NOMO-1 (cell line): ENCODE measurements at regions not wholly inside any gene's neighbourhood (a gene's known extent, or its start where the extent isn't known, plus 50 kb on each side); places are given as distances from the start of the nearest gene placed in this dataset.

ENCODE experiments used
- DNase-seq, 2 experiments: peaks; one replicate each; lab custom pipeline; 2025; ENCODE audit not compliant: unreplicated experiment in 2 of 2; lab: John Stamatoyannopoulos, UW

DNA sequence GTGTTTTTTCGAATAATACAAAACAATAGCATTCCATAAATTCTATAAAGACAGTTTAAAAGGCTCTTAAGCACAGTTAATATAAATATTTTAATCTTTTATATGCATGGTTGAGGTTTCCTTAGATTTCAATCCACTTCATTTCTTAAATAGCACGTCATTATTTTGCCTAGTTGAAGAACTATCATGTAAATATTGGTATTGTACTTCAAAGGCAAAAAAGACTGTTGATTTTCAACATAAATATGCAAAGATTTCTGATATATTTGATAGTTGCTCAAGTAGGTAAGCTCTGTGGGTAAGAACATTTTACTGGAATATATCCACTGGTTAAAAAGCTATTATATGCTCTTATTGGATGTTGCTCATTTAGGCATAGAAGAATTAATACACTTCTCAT lies 458.6 kb downstream of the NR2F1-AS1 start:
- DNase-seq, result no peak

DNA sequence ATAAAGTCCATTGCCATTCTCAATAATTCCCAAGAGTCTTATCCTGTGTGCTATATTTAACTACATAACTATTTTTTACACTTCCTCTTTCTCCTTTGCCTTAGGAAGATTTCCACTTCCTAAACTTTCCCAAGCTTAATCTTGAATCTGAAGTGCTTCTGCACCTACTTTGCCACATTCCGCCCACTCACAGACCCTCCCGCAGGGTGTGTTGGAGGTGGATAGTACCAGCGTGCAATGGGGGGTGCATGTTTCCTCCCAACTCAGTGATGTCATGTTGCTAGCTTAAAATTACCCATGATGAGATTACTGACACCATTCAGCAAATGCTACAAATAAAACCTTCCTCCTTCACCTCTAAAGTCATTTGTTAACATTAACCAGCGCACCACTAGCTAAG lies 460.2 kb downstream of the NR2F1-AS1 start:
- no peak for DNase-seq

DNA sequence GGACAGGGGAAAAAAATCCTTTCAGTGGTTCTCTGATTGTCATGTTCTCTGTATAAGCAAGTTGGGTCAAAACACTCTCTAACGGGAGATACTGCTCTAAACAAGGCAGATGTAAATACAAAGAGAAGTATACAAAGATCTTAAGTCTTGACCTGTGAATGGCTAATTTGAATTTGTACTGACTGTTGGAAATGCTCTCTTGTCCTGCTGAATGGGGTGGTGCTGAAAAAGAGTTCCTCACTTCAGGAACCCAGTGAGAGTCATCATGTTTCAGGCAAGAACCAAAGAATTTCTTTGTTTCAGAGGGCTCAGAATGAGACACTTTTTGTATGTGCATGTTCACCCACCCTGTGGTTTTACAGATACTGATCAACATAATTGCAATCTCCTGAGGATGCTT lies 461.0 kb downstream of the NR2F1-AS1 start:
- DNase-seq, result no peak

DNA sequence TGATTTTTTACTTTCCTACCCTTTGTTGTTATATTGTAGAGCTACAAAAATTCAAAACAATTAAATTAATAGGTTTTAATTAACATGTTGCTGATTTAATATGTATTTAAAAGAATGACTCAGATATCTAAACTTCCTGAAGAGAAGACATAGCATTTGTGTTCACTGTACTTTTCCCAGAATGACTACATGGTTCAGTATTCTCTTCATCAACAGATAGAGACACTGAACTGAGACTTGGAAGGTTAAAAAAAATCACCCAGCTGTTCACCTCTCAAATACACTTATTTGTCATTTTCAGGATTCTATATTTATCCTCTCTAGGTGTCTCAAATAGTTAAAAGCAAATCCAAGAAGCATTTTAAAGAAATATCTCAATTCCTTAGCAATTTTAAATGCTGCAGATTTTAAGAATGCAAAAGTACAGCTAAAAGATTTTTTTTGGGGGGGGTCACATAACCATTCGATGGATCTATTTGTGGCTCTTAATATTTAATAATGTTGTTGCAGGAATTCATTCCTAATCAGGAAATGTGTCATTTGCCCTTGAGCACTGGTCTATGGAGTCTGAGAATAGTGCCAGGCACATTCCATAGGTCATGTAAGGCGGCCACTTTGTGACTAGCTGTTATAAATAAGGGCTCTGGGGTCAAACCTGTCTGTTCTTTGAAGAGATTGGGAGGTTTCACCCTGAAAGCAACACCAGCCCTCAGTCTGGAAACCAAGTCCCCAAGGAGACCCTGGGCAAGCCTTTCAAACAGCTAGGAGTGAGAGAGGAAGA lies 463.1 kb downstream of the NR2F1-AS1 start:
- no peak for DNase-seq

DNA sequence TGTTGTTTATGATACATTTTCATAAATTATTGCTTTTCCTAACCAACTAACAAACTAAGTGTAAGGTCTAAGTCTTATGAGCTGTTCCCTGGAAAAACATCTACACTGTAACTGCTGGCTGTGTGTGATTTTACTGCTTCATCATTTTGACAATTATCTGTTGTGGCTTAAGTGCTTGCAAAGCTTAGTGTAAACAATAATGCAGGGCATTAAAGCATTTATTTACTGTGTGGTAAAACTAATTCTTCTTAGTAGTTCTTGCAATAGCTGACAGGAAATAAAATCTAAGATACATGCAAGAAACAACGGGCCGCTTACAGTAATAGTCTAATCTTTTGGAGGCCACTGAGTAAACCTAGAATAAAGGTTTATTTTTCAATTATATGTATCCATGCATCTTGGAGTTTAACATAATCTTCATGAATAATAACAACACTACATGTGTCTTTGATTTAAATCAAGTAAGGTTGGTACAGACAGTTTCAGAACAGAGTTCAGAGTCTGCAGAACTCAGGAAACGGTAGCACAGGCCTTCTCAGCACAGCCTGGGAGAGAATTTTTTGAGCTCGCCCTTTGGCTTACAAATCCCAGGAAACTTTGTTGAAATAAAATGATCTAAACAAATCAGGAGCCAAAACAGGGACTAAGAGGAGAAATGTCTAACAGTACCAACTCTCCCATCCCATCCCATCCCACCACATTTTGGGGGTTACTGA lies 473.1 kb downstream of the NR2F1-AS1 start:
- no peak for DNase-seq

DNA sequence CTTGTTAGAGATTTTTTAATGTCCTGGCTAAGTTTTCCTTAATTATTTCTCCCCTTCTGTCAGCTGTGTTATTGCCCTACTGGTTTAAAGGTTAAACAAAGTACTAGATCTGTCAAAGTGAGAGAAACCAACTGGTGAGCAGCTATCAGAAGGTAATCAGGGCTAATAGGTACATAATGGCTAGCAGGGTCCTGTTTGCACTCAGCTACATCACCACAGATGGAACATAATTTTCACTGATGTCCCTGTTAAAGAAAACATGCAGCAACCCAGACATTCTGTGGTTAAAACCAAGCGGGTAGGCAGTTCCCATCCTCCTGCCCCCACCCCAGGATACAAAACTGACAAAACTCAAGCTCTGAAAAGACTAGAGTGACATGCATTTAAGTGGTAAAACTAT lies 473.9 kb downstream of the NR2F1-AS1 start:
- DNase-seq, result no peak

DNA sequence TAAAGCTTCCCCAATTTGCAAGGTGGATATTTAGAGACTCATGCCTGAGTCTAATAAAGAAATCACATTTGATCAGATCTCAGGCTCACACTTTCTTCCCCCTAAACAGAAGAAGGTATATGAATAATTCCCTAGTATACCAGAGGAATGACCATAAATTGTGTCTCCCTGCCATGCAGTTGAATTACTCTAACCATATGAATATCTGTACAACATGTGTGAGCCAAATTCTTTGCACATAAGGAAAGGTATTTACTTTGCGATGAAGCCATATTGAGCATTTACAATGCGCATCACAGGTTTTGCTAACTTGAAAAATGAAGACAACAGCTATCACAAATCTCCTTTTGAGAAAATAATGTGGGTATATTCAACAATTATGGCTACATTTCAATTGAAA lies 479.4 kb downstream of the NR2F1-AS1 start:
- DNase-seq, result no peak

DNA sequence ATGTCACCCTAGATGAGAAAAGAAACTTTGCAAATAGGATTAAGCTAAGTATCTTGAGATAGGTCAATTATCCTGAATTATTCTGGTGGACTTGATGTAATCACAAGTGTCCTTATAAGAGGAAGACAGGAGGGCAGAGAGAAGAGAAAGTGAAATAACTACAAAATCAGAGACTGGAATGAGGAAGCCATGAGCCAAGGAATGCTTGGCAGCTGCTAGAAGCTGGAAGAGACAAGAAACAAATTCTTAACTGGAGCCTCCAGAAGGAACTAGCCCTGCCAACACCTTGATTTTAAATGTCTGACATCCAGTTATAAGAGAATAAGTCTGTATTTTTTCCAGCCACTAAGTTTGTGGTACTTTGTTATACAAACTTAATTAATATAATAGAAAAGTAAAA lies 480.0 kb downstream of the NR2F1-AS1 start:
- DNase-seq, result no peak

DNA sequence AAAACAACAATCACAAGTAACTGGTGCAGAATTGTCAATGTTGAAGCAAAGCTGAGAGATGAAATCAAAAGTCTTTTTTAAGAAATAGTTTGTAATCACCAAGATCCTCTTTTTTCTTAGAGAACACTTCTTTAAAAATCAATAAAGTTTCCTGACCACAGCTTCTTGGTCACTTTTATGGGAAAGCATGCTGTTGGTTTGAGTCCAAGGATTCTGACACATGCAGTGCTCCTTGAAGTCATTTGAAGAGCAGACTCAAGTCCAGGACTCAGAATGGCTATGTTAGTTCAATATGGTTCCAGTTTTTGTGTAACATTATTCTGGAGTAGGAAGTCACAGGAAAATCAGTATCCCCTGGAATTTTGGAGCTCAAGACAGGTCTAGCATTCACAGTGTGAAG lies 480.6 kb downstream of the NR2F1-AS1 start:
- DNase-seq, result no peak

DNA sequence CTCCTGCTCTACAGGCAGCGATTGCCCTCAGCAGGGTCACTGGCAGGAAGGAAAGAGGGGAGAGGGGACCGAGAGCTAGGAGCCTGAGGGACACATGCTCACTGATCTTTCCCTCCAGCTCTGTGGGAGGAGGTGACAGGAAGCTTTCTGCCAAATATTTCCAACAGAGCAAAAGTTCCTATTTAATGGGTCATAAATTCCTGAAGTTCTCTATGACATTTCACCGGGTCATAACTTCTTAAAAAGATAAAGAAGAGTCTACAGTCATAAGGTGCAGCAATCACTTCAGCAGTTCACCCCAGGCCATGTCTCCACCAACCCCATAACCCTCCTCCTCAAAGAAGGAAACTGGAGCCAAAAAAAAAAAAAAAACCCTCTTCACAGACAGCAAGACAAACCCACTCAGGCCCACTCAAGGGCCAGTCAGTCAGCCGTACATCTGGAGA lies 481.1 kb downstream of the NR2F1-AS1 start:
- no peak for DNase-seq

DNA sequence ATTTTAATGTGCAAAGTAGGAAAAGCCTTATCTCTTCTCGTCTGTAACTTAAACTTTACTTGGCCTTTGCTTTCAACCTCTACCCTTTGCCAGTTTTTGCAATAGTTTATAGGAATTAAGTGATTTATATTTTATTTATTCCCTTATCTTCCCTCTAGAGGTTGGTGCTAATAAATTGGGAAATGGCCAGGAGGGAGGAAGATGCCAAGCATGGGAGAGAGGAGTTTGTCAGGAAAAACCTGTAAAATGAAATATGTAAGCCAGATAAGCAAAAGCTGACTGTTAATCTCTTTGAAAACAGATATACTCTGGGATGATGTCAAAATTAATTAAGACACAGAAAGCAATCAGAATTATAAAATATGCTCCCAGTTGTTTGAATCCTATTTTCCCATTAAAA lies 484.5 kb downstream of the NR2F1-AS1 start:
- DNase-seq, result no peak

DNA sequence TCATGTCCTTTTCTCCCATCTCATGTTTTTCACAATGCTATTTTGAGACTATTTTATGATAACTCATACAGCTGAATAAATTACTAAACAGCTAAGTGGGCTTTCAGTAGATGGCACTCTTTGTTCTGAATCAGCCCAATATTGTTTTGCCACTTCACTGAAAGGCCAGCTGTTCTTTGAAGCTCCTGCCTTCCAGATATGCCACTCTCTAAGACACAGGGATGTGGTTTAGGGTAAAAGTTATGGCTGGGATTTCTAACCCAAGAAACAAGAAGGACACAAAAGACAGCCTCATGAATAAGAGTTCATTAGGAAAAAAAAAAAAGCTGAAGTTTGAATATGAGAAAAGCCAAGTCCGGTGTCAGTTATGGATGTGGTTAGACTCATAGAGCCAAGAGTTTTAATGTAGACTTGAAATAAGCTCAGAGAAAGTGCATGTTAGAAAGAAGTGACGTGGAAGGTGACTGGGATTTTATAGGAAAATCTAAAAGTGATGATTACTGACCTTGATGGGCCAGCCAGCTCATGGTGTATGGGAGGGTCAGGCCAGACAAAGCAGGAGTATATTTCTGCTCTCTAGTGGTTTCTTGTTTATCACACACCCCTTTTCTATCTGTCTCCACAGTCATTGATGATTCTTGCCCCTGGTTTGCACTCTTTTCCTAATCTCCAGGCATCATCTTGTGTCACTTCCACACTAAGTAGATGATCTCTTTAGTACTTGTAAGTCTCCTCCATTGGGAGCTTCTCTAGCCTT lies 488.5 kb downstream of the NR2F1-AS1 start:
- no peak for DNase-seq

DNA sequence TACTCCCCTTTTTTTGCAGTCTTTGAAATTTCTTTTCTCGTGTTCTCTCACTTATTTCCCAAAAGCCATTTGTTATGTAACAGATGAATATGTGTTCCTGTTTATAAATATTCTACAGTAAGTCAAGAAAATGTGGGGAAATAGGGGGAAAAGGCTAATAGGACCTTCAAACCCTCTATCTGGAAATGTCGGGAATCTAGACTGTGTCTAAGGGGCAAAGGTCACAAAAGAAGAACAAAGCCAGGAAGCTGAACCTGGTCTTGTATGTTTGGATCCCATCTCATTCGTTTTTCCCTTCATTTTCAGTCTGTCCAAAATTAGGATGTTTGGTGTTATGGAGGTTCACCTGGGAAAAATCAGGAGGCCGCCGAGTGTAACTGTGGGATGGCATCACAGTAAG lies 490.3 kb downstream of the NR2F1-AS1 start:
- no peak for DNase-seq

DNA sequence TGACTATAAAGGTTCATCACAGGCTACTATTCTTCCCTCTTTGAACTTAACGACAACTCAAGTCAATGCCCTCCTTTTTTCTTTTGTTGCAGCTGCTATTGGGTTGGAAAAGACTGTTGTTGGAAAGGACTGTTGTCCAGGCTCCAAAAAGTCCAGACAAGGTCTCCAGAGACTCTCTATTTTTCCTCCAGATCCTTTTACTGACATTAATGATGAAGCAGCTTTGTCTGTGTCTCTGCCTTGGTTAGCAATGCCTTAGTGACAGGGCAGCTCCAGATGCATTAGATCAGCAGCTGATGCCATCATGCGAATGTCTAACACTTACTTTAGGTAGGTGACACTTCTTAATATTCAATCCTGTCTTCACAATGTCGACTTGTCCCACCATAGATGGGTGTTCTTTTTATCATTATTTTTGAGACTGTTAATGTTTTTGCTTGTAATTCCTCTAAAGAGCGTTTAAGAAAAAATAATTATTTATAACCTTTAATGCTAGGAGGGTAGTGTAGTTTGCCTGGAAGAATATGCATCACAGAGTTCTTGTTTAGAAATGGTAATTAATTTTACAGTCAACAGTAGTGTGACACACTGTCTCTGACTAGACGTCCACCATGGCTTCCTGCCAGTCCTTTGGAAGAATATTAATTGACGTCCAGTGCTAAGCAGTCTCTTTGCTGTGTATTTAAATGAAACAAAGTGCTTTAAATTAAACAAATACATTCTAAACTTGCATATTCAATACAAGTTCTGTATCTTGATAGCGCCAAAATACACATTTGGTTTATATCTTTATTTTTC lies 492.2 kb downstream of the NR2F1-AS1 start:
- no peak for DNase-seq

DNA sequence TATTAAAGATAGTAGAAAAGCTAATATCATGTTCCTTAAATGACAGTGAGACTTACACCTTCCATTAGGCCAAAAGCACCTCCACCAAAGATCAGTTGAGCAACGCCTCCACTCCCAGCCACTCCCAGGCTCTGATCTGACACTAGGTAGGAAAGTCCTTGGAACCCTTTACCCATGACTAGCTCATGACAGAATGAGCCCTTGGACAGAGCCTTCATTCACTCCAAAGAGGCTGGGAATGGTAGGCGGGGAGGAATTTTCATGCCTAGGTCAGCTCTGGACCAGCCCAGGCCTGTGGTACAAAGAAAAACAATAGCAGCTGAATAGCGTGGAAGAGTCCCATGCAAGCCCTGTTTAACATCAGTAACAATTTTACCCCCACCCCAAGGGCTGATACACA lies 493.7 kb downstream of the NR2F1-AS1 start:
- no peak for DNase-seq

DNA sequence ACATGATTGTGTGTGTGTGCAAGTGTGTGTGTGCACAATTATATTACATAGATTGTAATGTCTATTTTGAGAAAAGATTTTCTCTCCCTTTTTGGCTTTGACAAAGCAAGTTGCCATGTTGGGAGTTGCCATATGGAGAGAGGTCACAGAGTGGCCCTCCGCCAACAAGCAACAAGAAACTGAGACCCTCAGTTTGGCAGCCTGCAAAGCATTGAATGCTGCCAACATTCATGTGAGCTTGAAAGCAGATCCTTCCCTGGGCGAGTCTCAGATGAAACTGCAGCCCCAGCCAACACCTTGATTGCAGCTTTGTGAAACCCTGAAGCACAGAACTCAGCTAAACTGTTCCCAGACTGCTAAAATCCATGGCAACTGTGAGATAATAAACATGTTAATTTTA lies 498.0 kb downstream of the NR2F1-AS1 start:
- DNase-seq, result no peak

DNA sequence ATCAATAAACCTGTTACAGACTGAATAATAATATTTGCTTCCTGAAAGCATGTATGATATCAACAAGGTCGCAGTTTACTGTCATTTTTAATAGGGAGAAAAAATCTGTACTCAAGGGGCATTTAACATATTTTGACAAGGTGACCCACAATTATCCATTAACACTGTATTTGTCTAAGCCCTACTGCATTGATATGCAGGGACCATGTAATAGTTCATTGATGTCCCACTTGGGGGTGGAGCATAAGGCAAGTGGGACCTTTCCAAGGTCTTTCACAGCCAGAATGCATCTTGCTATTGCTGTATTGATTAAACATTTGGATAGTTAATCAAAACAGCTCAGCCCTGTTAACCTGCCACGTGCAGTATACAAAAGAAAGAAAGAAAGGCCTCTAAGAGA lies 502.0 kb downstream of the NR2F1-AS1 start:
- no peak for DNase-seq

DNA sequence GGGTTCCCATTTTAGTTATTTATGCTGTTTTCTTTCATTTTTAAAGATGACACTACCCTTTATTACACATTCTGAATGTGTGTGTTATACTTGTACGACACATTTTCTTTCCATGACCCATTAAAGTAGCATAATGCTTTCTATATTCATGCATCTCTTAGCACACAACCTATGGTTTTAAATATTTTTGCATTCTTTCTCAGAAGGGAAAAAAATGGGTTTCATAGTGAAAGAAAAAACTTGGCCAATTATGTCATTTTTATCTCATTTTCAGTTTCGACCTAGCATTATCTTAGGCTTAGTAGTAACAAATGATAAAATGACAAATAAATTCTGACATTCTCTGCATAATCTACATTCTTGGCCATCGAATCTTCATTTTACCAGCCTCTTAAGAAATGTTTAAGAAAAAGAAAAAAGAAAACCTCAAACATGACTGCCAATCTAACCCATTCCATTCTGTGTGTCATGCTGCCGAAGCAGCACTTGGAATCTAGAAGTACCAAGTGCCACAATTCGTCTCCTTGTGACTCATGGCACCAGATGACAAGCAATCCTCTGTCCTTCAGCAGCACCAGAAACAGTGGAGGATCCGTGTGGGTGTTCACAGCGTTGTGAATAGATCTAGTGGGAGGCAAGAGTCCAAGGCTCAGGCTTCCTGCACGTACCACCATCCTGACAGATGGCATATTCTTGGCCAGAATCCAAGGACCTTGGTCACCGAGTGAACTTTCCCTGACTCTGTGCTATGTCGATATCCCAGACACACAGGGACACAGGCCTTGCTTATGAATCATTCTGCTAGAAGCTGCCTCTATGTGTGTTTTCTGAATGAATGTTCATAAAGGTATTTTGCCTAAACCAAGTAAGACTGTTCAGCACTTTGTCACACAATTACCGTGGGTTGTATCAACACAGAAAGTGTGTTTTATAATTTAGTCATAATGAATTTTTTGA lies 502.7 kb downstream of the NR2F1-AS1 start:
- no peak for DNase-seq

DNA sequence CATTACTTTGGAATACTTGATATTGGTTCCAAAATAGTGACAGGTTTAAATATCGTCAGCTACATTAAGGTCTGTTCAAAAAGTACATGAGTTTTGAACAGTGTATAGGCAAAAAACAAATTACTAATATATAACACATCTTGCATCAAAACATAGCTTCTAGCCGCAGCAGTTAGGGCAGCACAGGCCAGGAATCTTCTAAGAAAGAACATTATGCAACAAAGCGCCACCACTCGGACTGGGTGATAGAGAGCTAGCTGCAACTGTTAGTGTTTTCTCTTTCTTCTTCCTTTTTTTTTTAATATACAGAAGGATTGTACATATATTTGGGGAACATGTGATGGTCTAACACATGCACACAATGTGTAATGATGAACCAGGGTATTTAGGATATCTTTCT lies 504.5 kb downstream of the NR2F1-AS1 start:
- DNase-seq, result no peak

DNA sequence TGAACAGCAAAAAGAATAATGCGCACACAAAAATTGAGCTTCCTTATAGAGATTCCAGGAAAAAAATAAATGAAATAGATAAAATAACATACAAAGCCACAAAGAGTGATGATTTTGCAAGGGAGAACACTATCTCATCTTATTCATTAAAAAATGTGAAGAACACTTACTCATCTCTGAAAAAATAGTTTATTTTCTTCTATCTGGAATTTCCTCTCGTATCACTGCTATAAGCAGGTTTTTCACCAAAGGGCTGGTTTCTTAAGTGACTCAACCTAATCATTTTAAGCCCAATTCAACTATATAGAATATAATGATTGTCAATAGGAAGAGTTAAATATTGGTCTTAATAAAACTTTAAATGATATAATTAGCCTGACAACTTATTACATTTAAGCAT lies 504.9 kb downstream of the NR2F1-AS1 start:
- DNase-seq, result no peak
